ENCODE measurements at regions not wholly inside any gene's neighbourhood (a gene's known extent, or its start where the extent isn't known, plus 50 kb on each side); places are given as distances from the start of the nearest gene placed in this dataset.

- TF ChIP-seq, protein P1, sequence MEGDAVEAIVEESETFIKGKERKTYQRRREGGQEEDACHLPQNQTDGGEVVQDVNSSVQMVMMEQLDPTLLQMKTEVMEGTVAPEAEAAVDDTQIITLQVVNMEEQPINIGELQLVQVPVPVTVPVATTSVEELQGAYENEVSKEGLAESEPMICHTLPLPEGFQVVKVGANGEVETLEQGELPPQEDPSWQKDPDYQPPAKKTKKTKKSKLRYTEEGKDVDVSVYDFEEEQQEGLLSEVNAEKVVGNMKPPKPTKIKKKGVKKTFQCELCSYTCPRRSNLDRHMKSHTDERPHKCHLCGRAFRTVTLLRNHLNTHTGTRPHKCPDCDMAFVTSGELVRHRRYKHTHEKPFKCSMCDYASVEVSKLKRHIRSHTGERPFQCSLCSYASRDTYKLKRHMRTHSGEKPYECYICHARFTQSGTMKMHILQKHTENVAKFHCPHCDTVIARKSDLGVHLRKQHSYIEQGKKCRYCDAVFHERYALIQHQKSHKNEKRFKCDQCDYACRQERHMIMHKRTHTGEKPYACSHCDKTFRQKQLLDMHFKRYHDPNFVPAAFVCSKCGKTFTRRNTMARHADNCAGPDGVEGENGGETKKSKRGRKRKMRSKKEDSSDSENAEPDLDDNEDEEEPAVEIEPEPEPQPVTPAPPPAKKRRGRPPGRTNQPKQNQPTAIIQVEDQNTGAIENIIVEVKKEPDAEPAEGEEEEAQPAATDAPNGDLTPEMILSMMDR (IDR thresholded peaks at IDR 0.05): no peak
- TF ChIP-seq EP300 (IDR thresholded peaks at IDR 0.05): no peak
- no peak for TF ChIP-seq POLR2A (IDR thresholded peaks at IDR 0.05)
These were observed 662.3 kb upstream of the SEMA6A start for GRCh38 chr5:117236941-117237340.
